ENCODE measurements at regions not wholly inside any gene's neighbourhood (a gene's known extent, or its start where the extent isn't known, plus 50 kb on each side); places are given as distances from the start of the nearest gene placed in this dataset.

DNA sequence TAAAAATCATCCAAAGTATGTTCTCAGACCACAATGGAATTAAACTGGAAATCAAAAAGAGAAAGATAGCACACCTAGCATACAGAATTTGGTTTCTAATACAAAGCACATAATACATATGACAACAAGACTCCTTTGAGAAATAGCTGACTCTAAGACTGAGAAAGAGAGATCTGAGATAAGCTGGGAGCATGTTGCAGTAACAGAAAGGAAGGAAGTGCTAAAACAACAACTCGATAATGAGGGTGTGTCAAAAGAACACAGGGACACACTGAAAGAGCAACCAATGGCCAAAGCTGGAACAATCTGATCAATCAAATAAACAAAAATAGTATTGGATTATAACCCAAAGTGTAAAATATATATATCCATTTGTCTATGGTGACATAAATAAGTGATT is 586.6 kb downstream of the C4orf33 start:
- TF ChIP-seq, protein P1, sequence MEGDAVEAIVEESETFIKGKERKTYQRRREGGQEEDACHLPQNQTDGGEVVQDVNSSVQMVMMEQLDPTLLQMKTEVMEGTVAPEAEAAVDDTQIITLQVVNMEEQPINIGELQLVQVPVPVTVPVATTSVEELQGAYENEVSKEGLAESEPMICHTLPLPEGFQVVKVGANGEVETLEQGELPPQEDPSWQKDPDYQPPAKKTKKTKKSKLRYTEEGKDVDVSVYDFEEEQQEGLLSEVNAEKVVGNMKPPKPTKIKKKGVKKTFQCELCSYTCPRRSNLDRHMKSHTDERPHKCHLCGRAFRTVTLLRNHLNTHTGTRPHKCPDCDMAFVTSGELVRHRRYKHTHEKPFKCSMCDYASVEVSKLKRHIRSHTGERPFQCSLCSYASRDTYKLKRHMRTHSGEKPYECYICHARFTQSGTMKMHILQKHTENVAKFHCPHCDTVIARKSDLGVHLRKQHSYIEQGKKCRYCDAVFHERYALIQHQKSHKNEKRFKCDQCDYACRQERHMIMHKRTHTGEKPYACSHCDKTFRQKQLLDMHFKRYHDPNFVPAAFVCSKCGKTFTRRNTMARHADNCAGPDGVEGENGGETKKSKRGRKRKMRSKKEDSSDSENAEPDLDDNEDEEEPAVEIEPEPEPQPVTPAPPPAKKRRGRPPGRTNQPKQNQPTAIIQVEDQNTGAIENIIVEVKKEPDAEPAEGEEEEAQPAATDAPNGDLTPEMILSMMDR (IDR thresholded peaks at IDR 0.05): no peak
- no peak for TF ChIP-seq POLR2A (IDR thresholded peaks at IDR 0.05)

All from testis (tissue), 2 donors.